GM23248 (cell line): ENCODE measurements at regions not wholly inside any gene's neighbourhood (a gene's known extent, or its start where the extent isn't known, plus 50 kb on each side); places are given as distances from the start of the nearest gene placed in this dataset.

Source experiments
- EZH2 ChIP-seq: fragments of 200-600 bp; sonication (generic); IDR thresholded peaks from 2 replicates; pipeline ENCODE4 v1.6.1; 2018; ENCODE audit warnings: antibody characterized with exemption, mild to moderate bottlenecking; ENCODE audit not compliant: insufficient read depth, poor library complexity, severe bottlenecking
- EZH2phosphoT487 ChIP-seq: fragments of 200-600 bp; sonication (generic); IDR thresholded peaks from 2 replicates; pipeline ENCODE4 v1.6.1; 2018; ENCODE audit warnings: antibody characterized with exemption, moderate library complexity, mild to moderate bottlenecking, low read depth; ENCODE audit not compliant: insufficient read depth

- TF ChIP-seq EZH2phosphoT487: no peak
- TF ChIP-seq EZH2: no peak
Measured at GRCh38 chr1:45260244-45260643, 53.8 kb upstream of the ZSWIM5 start.
